Adrenal gland (tissue), 9 donors: ENCODE measurements at regions not wholly inside any gene's neighbourhood (a gene's known extent, or its start where the extent isn't known, plus 50 kb on each side); places are given as distances from the start of the nearest gene placed in this dataset.

Experiments used
- DNase-seq, 7 donors: peaks; one replicate each; pipeline ENCODE4 v3.0.0-alpha.2; 2019 to 2020
- H3K27ac ChIP-seq, 5 donors: fragments of 200-600 bp; sonication (generic) in 4 of 5; 1 replicate in 3 of 5; 2 replicates in 2 of 5; pipeline versions ENCODE4 v1.5.1 to v1.8.0; 2016 to 2020; ENCODE audit warnings: mild to moderate bottlenecking in 1 of 5
- H3K27me3 ChIP-seq: fragments of 200-600 bp; 2 replicates; pipeline ENCODE4 v1.8.0; 2021
- H3K36me3 ChIP-seq, 2 donors: fragments of 200-600 bp; replicated peaks in 1 of 2; 1 replicate in 1 of 2; 2 replicates in 1 of 2; pipeline versions ENCODE4 v1.5.1 to v1.8.0; 2018 to 2022
- H3K4me1 ChIP-seq, 2 donors: fragments of 200-600 bp; replicated peaks in 1 of 2; 1 replicate in 1 of 2; 2 replicates in 1 of 2; pipeline versions ENCODE4 v1.5.1 to v1.8.0; 2018 to 2021
- H3K4me3 ChIP-seq, 4 donors: fragments of 200-600 bp; sonication (generic) in 3 of 4; one replicate each; pipeline ENCODE4 v1.5.1; 2016 to 2018
- H3K9me3 ChIP-seq, 3 donors: fragments of 200-600 bp; sonication (generic) in 1 of 3; replicated peaks in 1 of 3; 1 replicate in 2 of 3; 2 replicates in 1 of 3; pipeline versions ENCODE4 v1.5.1 to v1.8.0; 2016 to 2021
- CTCF ChIP-seq, 6 experiments: fragments of 450-650 bp in 4 of 6; fragments of 200-600 bp in 2 of 6; sonication (generic) in 1 of 6; IDR thresholded peaks; 1 replicate in 5 of 6; 2 replicates in 1 of 6; pipeline versions ENCODE4 v1.5.1 to v1.8.0; 2016 to 2021; ENCODE audit warnings: antibody characterized with exemption in 6 of 6, mild to moderate bottlenecking in 2 of 6, moderate library complexity in 1 of 6
- POLR2A ChIP-seq, 2 donors: fragments of 450-650 bp; IDR thresholded peaks; one replicate each; pipeline ENCODE4 v1.6.1; 2017; ENCODE audit warnings: antibody characterized with exemption in 2 of 2, mild to moderate bottlenecking in 2 of 2, moderate library complexity in 1 of 2
- WGBS, 4 donors: extraction: QIAGEN DNeasy Blood & Tissue Kit in 2 of 4; methylation state at CpG; one replicate each; pipeline versions ENCODE4 v1.1.5 to v1.1.7; 2013 to 2017; 5-methylcytosine and 5-hydroxymethylcytosine counted together
- intact Hi-C, 2 donors: fragments of 100-400 bp; cut with DNase I; formaldehyde crosslinking; loops; one replicate each; pipeline versions ENCODE4 v1.14.1 to v1.15.0; 2022 to 2023
- donor health status: healthy with polysubstance abuse.
- donor health status: Bipolar disorder and iron deficiency.
- donor health status: DM: yes; HTN: yes; CAD: no.
- donor health status: DM: no; HTN: no; CAD: no.
- donor health status: DM: no; HTN: no; CAD: no.

- H3K9me3 ChIP-seq: no peaks in the 10 kb centered on the region
- intact Hi-C loops: no loop called here
- DNase-seq: no peak
- no peak overlapping the region for H3K27ac ChIP-seq
- H3K4me3 ChIP-seq: no peak overlapping the region
- TF ChIP-seq CTCF (IDR thresholded peaks at IDR 0.05): no peak
- no peak for TF ChIP-seq POLR2A (IDR thresholded peaks at IDR 0.05)
- H3K27me3 ChIP-seq: no peaks in the 10 kb centered on the region
- H3K36me3 ChIP-seq: no peaks in the 10 kb centered on the region
- H3K4me1 ChIP-seq: no peaks in the 10 kb centered on the region
- WGBS, 4 donors: 64 to 67% (median 65%) methylated on average over 2 of the region's 2 CpGs
Observed at GRCh38 chr4:170610434-170610833, 520.7 kb upstream of the AADAT start.

GRCh38 chr4:170599894-170600293, 510.1 kb upstream of the AADAT start:
- TF ChIP-seq POLR2A (IDR thresholded peaks at IDR 0.05): no peak
- TF ChIP-seq CTCF (IDR thresholded peaks at IDR 0.05): no peak
- Histone ChIP-seq H3K27ac (no peak overlapping the region), H3K36me3 (no peaks in the 10 kb centered on the region), H3K4me1 (no peaks in the 10 kb centered on the region), H3K4me3 (no peak overlapping the region), H3K27me3 (no peaks in the 10 kb centered on the region), H3K9me3 (no peaks in the 10 kb centered on the region)
- 72 to 84% (median 77%) methylated on average over 4 of the region's 4 CpGs for WGBS, 4 donors
- intact Hi-C loops: no loop called here
- DNase-seq: no peak

GRCh38 chr4:170591076-170591475, 501.3 kb upstream of the AADAT start:
- H3K4me1 ChIP-seq: no peaks in the 10 kb centered on the region

GRCh38 chr4:170589597-170590191, 499.9 kb upstream of the AADAT start:
- intact Hi-C loops: no loop called here
- DNase-seq: no peak
- Histone ChIP-seq H3K27me3 (no peaks in the 10 kb centered on the region), H3K4me1 (no peaks in the 10 kb centered on the region), H3K4me3 (no peak overlapping the region), H3K36me3 (no peaks in the 10 kb centered on the region), H3K9me3 (no peaks in the 10 kb centered on the region), H3K27ac (no peak overlapping the region)
- WGBS, 4 donors: 59 to 73% (median 68%) methylated on average over 3 of the region's 3 CpGs
- TF ChIP-seq POLR2A (IDR thresholded peaks at IDR 0.05) (no peak), CTCF (IDR thresholded peaks at IDR 0.05) (no peak)

More at GRCh38 chr4:170591076-170591475, 501.3 kb upstream of the AADAT start:
- no peaks in the 10 kb centered on the region for H3K36me3 ChIP-seq
- intact Hi-C loops: no loop called here
- H3K4me3 ChIP-seq: no peak overlapping the region
- TF ChIP-seq CTCF (IDR thresholded peaks at IDR 0.05) (no peak), POLR2A (IDR thresholded peaks at IDR 0.05) (no peak)
- H3K9me3 ChIP-seq: no peaks in the 10 kb centered on the region
- WGBS, 4 donors: 66 to 88% (median 84%) methylated on average over 3 of the region's 3 CpGs
- DNase-seq: no peak
- H3K27me3 ChIP-seq: no peaks in the 10 kb centered on the region
- no peak overlapping the region for H3K27ac ChIP-seq
